ENCODE measurements at regions not wholly inside any gene's neighbourhood (a gene's known extent, or its start where the extent isn't known, plus 50 kb on each side); places are given as distances from the start of the nearest gene placed in this dataset.

DNA sequence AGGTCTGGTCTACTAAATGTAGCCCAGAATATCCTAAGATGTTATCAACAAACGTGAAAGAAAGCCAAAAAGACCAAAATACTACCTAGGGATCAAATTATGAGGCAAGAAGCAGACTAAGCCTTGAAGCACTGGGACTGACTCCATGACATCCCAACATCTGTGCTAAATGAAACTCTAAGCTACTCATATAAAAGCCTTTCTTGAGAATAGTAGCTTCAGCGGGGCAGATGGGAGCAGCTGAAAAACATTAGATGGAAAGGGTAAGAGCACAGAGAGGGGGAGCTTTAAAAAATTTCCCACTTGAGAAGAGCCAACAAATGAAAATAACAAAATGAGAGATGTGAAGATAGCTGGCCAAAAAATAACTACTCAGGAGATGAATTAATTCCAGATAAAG, 81.7 kb downstream of the MAD2L1 start:
- TF ChIP-seq, protein P1, sequence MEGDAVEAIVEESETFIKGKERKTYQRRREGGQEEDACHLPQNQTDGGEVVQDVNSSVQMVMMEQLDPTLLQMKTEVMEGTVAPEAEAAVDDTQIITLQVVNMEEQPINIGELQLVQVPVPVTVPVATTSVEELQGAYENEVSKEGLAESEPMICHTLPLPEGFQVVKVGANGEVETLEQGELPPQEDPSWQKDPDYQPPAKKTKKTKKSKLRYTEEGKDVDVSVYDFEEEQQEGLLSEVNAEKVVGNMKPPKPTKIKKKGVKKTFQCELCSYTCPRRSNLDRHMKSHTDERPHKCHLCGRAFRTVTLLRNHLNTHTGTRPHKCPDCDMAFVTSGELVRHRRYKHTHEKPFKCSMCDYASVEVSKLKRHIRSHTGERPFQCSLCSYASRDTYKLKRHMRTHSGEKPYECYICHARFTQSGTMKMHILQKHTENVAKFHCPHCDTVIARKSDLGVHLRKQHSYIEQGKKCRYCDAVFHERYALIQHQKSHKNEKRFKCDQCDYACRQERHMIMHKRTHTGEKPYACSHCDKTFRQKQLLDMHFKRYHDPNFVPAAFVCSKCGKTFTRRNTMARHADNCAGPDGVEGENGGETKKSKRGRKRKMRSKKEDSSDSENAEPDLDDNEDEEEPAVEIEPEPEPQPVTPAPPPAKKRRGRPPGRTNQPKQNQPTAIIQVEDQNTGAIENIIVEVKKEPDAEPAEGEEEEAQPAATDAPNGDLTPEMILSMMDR (IDR thresholded peaks at IDR 0.05; ENCODE audit: control insufficient read depth, extremely low read depth, insufficient read depth), result no peak
- DNase-seq (ENCODE audit: low read depth), result no peak

DNA sequence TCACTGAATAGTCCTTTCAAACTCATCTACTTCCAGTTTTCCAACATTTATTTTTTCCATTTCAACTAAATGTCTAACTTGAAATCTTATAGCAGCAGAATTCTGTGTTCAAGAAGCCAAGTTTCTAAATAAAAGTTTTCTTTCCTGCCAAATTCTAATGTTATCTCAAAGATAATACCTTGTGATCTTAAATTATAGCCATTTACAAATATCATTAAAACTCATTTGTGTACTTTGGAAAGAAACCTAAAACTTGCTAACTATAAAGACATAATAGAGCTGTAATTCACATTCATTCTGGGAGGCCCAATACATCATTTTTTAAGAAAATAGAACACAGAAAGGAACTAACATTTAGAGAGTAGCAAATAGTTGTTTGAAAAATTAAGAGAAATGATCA, 83.9 kb downstream of the MAD2L1 start:
- DNase-seq (ENCODE audit: low read depth), result no peak
- H3K4me3 ChIP-seq (ENCODE audit: low read depth, low read length), result no peak overlapping the region
- TF ChIP-seq, protein P1 (IDR thresholded peaks at IDR 0.05; ENCODE audit: control insufficient read depth, extremely low read depth, insufficient read depth), result no peak

More for the DNA sequence above, 81.7 kb downstream of the MAD2L1 start:
- no peak overlapping the region for H3K4me3 ChIP-seq (ENCODE audit: low read depth, low read length)

DNA sequence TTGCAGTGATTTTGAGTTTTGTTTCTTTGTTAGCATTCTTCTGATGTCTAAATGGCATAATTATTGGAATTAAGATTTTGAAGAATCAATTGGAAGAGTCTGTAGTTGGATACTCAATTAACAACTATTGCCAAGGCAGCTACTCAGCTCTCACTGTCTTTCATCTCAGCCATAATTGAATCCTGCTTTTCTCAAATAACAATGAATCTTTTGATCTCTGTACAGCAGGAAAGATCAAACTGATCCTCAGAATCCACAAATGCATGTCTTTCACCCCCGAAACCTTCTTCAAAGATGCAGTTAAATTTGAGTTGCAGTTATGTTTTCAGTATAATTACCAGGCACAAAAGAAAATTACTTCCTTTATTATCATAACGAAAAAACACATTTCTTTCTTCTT, 86.2 kb downstream of the MAD2L1 start:
- TF ChIP-seq, protein P1 (IDR thresholded peaks at IDR 0.05; ENCODE audit: control insufficient read depth, extremely low read depth, insufficient read depth), result no peak

DNA sequence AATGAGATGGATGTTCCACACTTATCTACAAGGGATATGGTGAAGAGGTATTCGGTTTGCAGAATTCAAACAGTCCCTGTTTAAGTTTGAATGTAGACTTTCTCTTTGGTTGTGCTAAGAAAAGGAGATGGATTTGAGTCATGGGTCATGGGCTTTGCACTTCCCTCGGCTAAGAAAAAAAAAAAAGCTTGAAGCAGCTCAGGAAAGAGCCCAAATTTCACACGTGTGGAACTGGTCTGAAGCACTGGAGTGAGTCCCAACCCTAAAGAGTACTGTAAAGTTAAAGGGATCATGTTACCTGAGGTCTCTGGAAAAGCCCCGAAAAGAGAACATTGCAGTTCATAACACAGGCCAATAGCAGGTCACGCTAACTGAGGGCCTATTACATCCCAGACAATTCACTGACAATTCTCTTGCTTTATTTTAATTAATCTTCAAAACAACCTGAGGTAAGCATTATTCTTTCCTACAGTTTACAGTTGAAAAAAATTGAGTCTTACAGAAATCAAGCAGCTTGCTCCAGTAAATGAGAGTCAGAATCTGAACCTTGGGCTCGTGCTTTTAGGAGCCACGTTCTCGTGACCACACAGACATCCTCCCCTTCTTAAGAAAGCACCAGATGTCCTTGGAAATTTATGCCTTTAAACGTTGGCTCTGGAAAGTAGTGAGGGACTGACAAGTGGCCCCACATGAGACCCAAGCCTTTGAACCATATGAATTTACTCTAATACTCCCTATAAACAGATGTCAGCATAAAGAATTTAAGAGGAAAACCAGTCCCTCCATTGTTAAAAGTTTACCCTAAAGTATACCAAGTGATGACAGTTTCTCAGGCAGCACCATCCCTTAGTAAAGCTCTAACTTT, 89.3 kb downstream of the MAD2L1 start:
- H3K4me3 ChIP-seq (ENCODE audit: low read depth, low read length), result no peak overlapping the region
- TF ChIP-seq, protein P1 (IDR thresholded peaks at IDR 0.05; ENCODE audit: control insufficient read depth, extremely low read depth, insufficient read depth), result no peak
- no peak for DNase-seq (ENCODE audit: low read depth)

More for the DNA sequence above, 86.2 kb downstream of the MAD2L1 start:
- no peak overlapping the region for H3K4me3 ChIP-seq (ENCODE audit: low read depth, low read length)
- DNase-seq (ENCODE audit: low read depth), result no peak

DNA sequence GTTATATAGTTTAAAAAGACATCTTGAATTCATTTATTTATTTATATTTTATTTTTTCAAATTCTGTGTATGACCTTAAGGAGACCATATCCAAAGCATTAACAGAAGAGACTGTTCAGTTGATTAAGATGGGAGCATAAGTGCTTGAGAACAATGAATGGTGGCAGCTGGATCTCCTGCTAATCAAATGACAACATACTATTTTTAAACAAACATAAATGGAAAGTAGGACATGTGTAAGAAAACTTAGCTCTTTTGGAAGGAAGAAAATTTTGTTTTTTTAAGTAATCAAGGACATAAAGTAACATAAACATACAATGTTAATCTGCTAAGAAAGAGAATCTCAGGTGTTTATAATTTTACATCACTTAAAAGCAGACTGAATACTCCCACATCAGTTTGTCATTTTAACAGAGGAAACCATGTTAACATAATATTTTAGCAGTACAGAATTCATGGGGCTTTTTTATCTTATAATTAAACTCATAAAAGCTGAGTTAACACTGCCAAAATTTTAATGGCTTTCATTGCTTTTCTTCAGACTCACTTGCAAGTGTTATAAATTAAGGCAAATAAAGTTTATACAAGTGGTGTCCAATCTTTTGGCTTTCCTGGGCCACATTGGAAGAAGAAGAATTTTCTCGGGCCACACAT, 95.1 kb downstream of the MAD2L1 start:
- H3K4me3 ChIP-seq (ENCODE audit: low read depth, low read length), result no peak overlapping the region
- TF ChIP-seq, protein P1 (IDR thresholded peaks at IDR 0.05; ENCODE audit: control insufficient read depth, extremely low read depth, insufficient read depth), result no peak
- DNase-seq (ENCODE audit: low read depth), result no peak

DNA sequence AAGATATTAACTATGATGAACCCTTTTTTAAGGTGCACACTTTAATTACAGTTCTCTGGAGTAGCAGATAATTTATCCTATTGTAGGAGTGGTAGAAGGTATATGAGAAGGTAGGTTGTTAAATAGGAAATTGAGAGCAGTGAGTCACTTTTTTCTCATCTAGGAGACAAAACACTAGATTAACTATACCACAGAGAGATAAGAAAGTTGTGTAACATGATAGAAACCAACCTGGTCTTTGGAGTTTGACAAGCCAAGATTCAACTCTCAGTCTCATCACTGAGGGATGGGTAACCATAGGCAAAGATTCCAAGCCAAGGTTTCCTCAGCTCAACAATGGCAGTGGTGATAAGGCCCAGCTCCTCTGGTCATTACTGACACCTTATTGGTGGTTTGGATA, 104.0 kb downstream of the MAD2L1 start:
- no peak overlapping the region for H3K4me3 ChIP-seq (ENCODE audit: low read depth, low read length)
- TF ChIP-seq, protein P1 (IDR thresholded peaks at IDR 0.05; ENCODE audit: control insufficient read depth, extremely low read depth, insufficient read depth), result no peak

More for the DNA sequence above, 104.0 kb downstream of the MAD2L1 start:
- DNase-seq (ENCODE audit: low read depth), result no peak
